Osteocyte (in vitro differentiated cells): ENCODE measurements at regions not wholly inside any gene's neighbourhood (a gene's known extent, or its start where the extent isn't known, plus 50 kb on each side); places are given as distances from the start of the nearest gene placed in this dataset.

Source experiments
- DNase-seq: peaks from one replicate; pipeline ENCODE4 v3.0.0; 2021; ENCODE audit warnings: mixed read lengths; ENCODE audit not compliant: unreplicated experiment; ENCODE audit errors: extremely low spot score
- H3K27ac Mint-ChIP-seq: one replicate; pipeline ENCODE4 v1.8.0; 2021; ENCODE audit warnings: mild to moderate bottlenecking, mixed read lengths; ENCODE audit not compliant: unreplicated experiment
- H3K27me3 Mint-ChIP-seq: one replicate; pipeline ENCODE4 v1.8.0; 2021; ENCODE audit warnings: mixed read lengths; ENCODE audit not compliant: unreplicated experiment
- H3K36me3 Mint-ChIP-seq: one replicate; pipeline ENCODE4 v1.8.0; 2021; ENCODE audit warnings: mixed read lengths; ENCODE audit not compliant: unreplicated experiment
- H3K4me1 Mint-ChIP-seq: one replicate; pipeline ENCODE4 v1.8.0; 2021; ENCODE audit warnings: mixed read lengths; ENCODE audit not compliant: unreplicated experiment
- H3K4me3 Mint-ChIP-seq: one replicate; pipeline ENCODE4 v1.8.0; 2021; ENCODE audit warnings: mild to moderate bottlenecking, moderate library complexity, mixed read lengths; ENCODE audit not compliant: unreplicated experiment
- H3K9me3 Mint-ChIP-seq: one replicate; pipeline ENCODE4 v1.8.0; 2021; ENCODE audit warnings: mixed read lengths; ENCODE audit not compliant: unreplicated experiment
- CTCF ChIP-seq: fragments of 200-600 bp; sonication (generic); IDR thresholded peaks from 2 replicates; pipeline ENCODE4 v1.5.0; 2021; ENCODE audit warnings: antibody characterized with exemption, mild to moderate bottlenecking, moderate library complexity

- peaks cover 8% of the 10 kb centered on the region for H3K27me3 Mint-ChIP-seq
- H3K27ac Mint-ChIP-seq, result no peak overlapping the region
- no peaks in the 10 kb centered on the region for H3K9me3 Mint-ChIP-seq
- H3K4me1 Mint-ChIP-seq, result peaks cover 13% of the 10 kb centered on the region
- no peak for DNase-seq
- H3K36me3 Mint-ChIP-seq, result no peaks in the 10 kb centered on the region
- no peak overlapping the region for H3K4me3 Mint-ChIP-seq
- no peak for TF ChIP-seq CTCF
Observed at GRCh38 chr16:54370278-54371040, 83.9 kb upstream of the IRX3 start.

DNA sequence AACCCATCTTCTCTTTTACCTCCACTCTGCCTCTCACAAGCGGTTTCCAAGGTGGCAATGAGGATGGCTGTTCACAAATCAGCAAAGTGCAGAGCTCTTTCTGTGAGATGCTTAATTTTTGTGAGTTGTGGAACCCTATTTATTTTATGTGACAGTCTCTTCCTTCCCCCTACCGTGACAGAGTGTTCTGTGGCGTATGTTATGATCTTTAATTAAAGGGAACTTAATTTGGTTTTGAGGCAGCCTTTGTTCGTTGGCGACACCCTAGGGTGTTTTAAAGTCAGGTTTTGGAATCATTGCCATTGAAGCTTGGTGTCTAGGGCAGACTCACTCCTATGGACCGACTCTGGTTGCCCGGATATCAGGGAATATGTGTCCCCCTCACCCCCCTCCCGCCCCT is 83.3 kb upstream of the IRX3 start:
- DNase-seq, result no peak
- no peak for TF ChIP-seq CTCF
- H3K27me3 Mint-ChIP-seq, result peaks cover 9% of the 10 kb centered on the region
- no peak overlapping the region for H3K4me3 Mint-ChIP-seq
- no peaks in the 10 kb centered on the region for H3K36me3 Mint-ChIP-seq
- peaks cover 13% of the 10 kb centered on the region for H3K4me1 Mint-ChIP-seq
- no peaks in the 10 kb centered on the region for H3K9me3 Mint-ChIP-seq
- no peak overlapping the region for H3K27ac Mint-ChIP-seq

- H3K27me3 Mint-ChIP-seq, result peaks cover 26% of the 10 kb centered on the region
- H3K4me1 Mint-ChIP-seq, result no peaks in the 10 kb centered on the region
- no peaks in the 10 kb centered on the region for H3K9me3 Mint-ChIP-seq
- TF ChIP-seq CTCF, result no peak
- H3K27ac Mint-ChIP-seq, result no peak overlapping the region
- H3K4me3 Mint-ChIP-seq, result no peak overlapping the region
- H3K36me3 Mint-ChIP-seq, result no peaks in the 10 kb centered on the region
- no peak for DNase-seq
Observed at GRCh38 chr16:54366943-54367342, 80.4 kb upstream of the IRX3 start.

DNA sequence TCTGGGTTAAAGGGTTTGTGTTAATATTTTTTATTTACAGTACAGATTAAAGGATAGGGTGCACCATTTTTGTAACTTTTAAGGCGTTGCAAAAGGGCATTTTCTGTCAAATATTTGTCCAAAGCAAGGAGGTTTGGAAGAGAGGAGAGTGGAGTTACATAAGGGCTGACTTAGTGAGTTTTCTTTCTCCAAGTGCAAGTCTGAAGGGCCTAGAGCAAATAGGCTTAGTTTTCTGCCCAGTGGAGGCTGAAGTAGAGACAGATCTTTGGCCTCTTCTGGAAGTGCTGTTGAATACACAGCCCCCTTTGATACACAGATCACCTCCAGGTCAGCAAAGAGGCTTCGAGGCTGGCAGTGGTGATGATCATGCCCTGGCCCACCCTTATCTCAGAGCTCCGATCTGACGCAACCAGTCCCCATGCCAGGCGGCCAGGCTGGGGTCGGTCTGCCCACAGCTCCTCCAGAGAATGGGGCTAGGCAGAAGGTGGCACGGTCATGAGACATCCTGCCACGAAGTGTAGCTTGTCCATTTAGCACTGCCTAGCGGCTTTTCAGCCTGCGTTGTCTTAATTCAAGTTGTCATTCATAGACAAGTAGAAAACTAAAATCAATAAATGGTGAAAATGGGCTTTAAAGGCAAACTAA is 79.5 kb upstream of the IRX3 start:
- no peak for DNase-seq
- Mint-ChIP-seq H3K4me3 (no peak overlapping the region), H3K36me3 (no peaks in the 10 kb centered on the region), H3K27ac (no peak overlapping the region), H3K4me1 (no peaks in the 10 kb centered on the region), H3K9me3 (no peaks in the 10 kb centered on the region), H3K27me3 (peaks cover 34% of the 10 kb centered on the region)
- TF ChIP-seq CTCF, result no peak

DNA sequence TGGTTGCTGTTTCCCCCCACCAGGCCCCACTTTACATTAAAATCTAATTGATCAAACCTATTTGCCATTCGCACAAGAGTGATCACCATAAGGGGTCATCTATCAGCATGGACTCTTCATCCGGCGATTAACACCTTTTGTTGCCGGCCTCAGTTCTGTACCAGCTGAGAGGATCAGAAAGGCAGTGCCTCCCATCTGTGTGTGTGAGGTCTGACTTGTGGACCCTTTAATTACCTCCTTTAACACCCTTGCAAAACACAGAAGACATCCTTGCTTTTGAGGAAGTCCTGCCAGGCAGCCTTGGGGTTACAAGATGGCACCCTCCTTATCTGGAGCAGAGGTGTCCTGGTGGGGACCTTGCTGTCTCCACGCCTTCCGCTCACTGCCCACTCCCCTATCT is 77.2 kb upstream of the IRX3 start:
- H3K27me3 Mint-ChIP-seq, result peaks cover 39% of the 10 kb centered on the region
- no peak for DNase-seq
- H3K27ac Mint-ChIP-seq, result no peak overlapping the region
- H3K4me3 Mint-ChIP-seq, result no peak overlapping the region
- H3K4me1 Mint-ChIP-seq, result no peaks in the 10 kb centered on the region
- no peak for TF ChIP-seq CTCF
- no peaks in the 10 kb centered on the region for H3K9me3 Mint-ChIP-seq
- no peaks in the 10 kb centered on the region for H3K36me3 Mint-ChIP-seq
